ENCODE measurements at regions not wholly inside any gene's neighbourhood (a gene's known extent, or its start where the extent isn't known, plus 50 kb on each side); places are given as distances from the start of the nearest gene placed in this dataset.

DNA sequence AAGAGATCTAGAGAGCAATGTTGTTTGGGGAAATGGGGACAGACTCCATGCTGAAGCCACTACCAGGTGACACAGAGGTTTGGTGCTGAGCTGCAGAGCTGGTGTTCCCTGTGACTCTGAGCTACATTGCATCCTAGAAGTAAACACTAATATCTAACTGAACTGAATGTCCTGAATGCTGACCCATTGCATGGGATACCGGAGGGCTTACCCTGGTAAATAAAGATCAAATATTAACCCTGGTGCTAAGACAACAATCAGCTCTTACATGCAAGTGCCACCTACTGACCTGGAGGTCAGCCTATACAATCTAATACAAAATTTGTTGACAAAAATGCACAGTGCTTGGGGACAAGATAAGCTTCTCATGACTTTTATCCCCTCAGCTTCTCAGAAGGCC is 851.3 kb upstream of the KCND2 start:
- ChIA-PET POLR2A (ENCODE audit: unreplicated experiment) (no interaction called here), CTCF (interaction anchor here (1.5 kb wide), 1 partner anchor 11 kb away, joined by 3 read pairs; no protein-coding TSS in a partner anchor)
- Histone ChIP-seq H3K4me2 (ENCODE audit: low read depth, low read length) (no peak overlapping the region), H3K27ac (ENCODE audit: insufficient read depth, low read length) (no peak overlapping the region), H3K9me1 (ENCODE audit: insufficient read depth, low read length) (no peaks in the 10 kb centered on the region), H3K18ac (ENCODE audit: low read depth, low read length) (no peak overlapping the region), H2BK20ac (ENCODE audit: low read depth, low read length) (no peak overlapping the region), H2BK120ac (ENCODE audit: low read depth, low read length) (no peak overlapping the region), H3K9me3 (ENCODE audit: control insufficient read depth, insufficient read depth, low read length) (peaks cover 4% of the 10 kb centered on the region; the same call in 1 of the 2 replicates), H3K14ac (replicated peaks; ENCODE audit: low read depth, low read length) (no peak overlapping the region), H3K27me3 (ENCODE audit: control insufficient read depth, insufficient read depth, low read length) (no peaks in the 10 kb centered on the region), H4K8ac (ENCODE audit: low read depth in 2 of 2, low read length in 2 of 2) (no peak overlapping the region), H2AK9ac (replicated peaks; ENCODE audit: low read depth, low read length, poor library complexity) (no peak overlapping the region), H3K23ac (ENCODE audit: low read depth, low read length) (no peak overlapping the region), H2BK5ac (ENCODE audit: low read depth, low read length, poor library complexity, severe bottlenecking) (no peak overlapping the region), H3K9ac (ENCODE audit: low read depth, low read length) (no peak overlapping the region), H3K56ac (ENCODE audit: extremely low read depth, insufficient read depth, low read length) (no peak overlapping the region), H4K5ac (ENCODE audit: low read depth, low read length) (no peak overlapping the region), H3K4ac (ENCODE audit: low read depth, low read length) (no peak overlapping the region), H4K91ac (ENCODE audit: insufficient read depth, low read depth, low read length) (no peak overlapping the region), H3K4me3 (ENCODE audit: insufficient read depth, low read depth, low read length) (no peak overlapping the region), H3K36me3 (ENCODE audit: control insufficient read depth, insufficient read depth, low read length) (no peaks in the 10 kb centered on the region), H3K79me1 (ENCODE audit: low read depth in 1 of 2, low read length in 2 of 2) (no peaks in the 10 kb centered on the region), H2BK15ac (ENCODE audit: low read depth, low read length) (no peak overlapping the region), H3K4me1 (ENCODE audit: control insufficient read depth, insufficient read depth, low read length) (no peaks in the 10 kb centered on the region), H2AK5ac (ENCODE audit: low read depth, low read length) (no peak overlapping the region), H2AFZ (replicated peaks; ENCODE audit: low read length, poor library complexity) (no peak overlapping the region), H4K20me1 (ENCODE audit: insufficient read depth, low read length) (no peaks in the 10 kb centered on the region)
- WGBS, 2 experiments (ENCODE audit: extremely low coverage in 2 of 2, insufficient read length in 1 of 2) = no CpG with 5 or more reads among the region's 1 CpG
- TF ChIP-seq, protein P1, sequence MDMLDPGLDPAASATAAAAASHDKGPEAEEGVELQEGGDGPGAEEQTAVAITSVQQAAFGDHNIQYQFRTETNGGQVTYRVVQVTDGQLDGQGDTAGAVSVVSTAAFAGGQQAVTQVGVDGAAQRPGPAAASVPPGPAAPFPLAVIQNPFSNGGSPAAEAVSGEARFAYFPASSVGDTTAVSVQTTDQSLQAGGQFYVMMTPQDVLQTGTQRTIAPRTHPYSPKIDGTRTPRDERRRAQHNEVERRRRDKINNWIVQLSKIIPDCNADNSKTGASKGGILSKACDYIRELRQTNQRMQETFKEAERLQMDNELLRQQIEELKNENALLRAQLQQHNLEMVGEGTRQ (IDR thresholded peaks at IDR 0.05; ENCODE audit: low read depth, low read length) = no peak
- TF ChIP-seq MAFK (IDR thresholded peaks at IDR 0.05; ENCODE audit: low read depth, low read length) (no peak), RFX5 (IDR thresholded peaks at IDR 0.05; ENCODE audit: low read depth, low read length) (no peak), CEBPB (IDR thresholded peaks at IDR 0.05; ENCODE audit: low read depth, low read length) (no peak)
- ATAC-seq (ENCODE audit: low read depth) (no peak), DNase-seq (no peak)
- dilution Hi-C loops (cut with HindIII; ENCODE audit: low sequenced_read_pairs, unreplicated experiment) (no loop called here), intact Hi-C loops (cut with micrococcal nuclease) (no loop called here), in situ Hi-C loops (cut with MboI; ENCODE audit: low sequenced_read_pairs) (no loop called here)
- no TSS peak for BruUV-seq (replicated peaks)

Data from IMR-90 (cell line).